ENCODE measurements at regions not wholly inside any gene's neighbourhood (a gene's known extent, or its start where the extent isn't known, plus 50 kb on each side); places are given as distances from the start of the nearest gene placed in this dataset.
"Not testable (repeated sequence)": the region's sequence is repeated elsewhere in the genome, so short reads cannot be mapped to it uniquely, and the experiment has no call there.

DNA sequence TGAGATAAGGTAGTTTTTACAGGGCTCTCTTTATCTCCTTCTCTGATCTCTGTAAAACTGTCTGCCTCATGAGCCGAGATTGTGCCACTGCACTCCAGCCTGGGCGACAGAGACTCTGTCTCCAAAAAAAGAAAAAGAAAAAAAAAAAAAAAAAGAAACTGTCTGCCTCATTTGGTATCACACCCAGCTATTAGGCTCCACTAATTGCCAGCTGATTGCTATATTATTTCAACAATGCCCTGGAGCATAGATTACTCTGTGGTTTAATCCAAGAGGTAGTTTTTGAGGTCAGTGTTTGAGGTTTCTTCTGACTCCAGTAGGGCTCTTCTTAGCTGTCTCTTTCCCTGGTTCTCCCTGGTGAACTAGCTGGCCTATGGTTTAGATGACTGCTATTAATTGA is 268.1 kb upstream of the PLPP4 start:
- no peak for DNase-seq (ENCODE audit: low read depth in 3 of 3, low spot score in 1 of 3)

DNA sequence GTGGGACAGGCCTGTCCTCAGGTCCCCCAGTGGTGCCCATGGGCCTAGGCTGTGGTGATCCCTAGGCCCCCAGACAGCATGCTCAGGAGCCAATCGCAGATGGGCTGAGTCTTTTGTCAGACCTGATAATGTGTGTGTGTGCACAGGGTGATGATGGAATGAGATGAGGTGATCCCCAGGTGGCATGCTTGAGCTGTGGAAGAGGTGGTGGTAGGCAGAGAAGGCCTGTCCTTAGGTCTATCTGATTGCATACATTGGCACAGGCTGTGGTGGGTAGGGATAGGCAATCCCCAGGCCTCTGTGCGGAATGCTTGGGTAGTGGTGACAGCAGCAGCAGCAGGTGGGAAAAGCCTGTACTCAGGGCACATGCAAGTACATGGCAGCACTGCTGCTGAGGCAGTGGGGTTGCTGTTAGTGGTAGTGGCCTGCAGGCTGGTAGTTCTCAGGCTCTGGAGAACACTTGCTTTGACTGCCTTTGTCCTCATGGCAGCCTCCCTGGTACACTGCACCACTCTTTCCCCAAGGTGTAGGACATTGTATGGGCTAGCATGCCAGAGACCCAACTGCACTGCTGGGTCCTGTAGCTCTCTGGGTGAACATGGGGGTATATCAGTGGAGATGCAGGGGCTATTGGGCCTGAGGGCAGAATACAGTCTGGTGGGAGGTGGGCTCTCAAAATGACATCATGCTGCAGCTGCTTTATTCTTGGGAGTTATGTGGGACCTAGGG is 260.9 kb upstream of the PLPP4 start:
- no peak for DNase-seq (ENCODE audit: low read depth in 3 of 3, low spot score in 1 of 3)

DNA sequence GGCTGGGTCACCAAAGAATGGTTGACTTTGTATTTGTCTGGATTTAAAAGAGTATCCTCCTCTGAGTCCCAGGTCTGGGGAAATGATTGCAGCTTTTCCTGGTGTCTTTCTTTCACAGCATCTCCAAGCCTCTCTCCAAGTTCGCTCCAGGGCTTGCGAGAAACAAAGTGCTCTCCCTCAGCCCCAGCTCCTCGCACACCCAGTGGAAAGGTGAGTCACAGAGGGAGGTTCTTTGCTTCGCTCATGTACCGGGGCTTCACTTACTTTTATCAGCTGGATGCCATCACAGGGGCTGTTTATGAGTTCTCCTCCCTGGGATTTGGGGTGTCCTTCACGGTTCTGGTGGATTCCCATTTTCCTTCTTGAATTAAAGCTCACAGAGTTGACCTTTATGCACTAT is 252.2 kb upstream of the PLPP4 start:
- DNase-seq (ENCODE audit: low read depth in 3 of 3, low spot score in 1 of 3): no peak

DNA sequence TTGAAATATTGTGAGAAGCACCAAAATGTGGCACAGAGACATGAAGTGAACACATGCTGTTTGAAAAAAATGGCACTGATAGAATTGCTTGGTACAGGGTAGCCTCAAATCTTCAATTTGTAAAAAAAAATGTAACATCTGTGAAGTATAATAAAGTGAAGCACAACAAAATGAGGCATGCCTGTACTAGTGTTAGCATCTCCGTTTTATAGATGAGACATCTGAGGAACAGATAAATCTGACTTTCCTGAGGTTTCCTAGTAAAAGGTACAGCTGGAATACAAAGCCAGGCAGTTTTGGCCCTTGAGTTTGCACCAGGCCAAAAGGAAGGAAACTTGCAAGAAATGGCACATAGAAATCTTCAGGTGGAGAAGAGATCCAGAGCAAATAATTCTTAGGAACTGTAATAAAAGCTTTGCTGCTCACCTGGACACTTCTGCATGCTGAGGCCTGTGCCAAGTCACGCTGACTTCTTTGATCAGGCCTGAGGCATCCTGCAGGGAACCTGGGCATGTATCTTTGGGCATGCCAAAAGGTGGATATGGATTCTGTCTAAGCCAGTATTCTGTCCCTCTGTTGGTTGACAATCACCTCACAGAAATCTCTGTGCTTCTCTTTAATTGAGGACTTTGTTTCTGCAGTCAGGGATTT is 251.5 kb upstream of the PLPP4 start:
- DNase-seq (ENCODE audit: low read depth in 3 of 3, low spot score in 1 of 3): no peak

DNA sequence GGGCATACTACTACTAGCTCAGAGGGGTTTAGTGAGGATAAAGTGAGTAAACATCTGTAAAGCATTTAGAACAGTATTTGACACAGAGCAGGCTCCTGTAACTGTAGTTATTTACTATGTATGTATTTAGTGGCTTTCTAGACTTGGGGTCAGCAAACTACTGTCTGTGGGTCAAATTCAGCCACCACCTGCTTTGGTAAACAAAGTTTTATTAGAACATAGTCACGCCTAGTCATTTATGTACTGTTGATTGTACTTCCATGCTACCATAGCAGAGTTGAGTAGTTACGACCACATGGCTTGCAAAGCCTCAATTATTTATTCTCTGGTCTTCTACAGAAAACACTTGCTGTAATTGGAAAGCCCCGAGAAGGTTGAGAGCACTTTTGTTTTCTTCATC is 248.5 kb upstream of the PLPP4 start:
- DNase-seq (ENCODE audit: low read depth in 3 of 3, low spot score in 1 of 3): no peak

DNA sequence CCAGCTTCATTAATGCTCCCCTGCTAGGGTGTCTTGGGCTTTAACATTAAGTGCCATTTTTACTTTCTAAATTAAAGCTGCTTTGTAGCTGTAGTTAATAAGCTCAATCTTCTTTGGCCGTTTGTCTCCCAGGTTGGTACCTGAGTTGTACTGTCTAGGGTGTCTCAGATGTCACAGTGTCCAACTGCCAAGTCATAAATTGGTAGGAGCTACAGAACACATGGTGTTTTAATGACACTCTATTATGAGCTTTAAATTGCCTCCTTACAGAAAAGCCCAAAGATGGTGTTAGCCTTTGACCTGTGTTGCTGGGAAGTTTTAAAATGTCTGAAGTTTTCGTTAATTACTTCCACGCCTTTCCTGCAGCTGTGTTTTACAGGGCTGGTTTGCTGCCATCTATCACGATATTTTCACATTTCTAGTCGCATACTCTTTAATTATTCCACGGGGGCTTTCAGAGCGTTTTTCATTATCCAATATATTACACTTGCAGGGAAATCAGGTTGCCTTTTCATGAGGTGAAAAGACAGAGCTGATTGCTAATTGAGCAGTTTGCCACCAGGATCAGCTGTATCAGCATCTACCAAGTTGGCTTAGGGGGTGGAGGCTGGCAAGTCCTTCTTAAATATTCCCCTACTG is 247.8 kb upstream of the PLPP4 start:
- no peak for DNase-seq (ENCODE audit: low read depth in 3 of 3, low spot score in 1 of 3)

DNA sequence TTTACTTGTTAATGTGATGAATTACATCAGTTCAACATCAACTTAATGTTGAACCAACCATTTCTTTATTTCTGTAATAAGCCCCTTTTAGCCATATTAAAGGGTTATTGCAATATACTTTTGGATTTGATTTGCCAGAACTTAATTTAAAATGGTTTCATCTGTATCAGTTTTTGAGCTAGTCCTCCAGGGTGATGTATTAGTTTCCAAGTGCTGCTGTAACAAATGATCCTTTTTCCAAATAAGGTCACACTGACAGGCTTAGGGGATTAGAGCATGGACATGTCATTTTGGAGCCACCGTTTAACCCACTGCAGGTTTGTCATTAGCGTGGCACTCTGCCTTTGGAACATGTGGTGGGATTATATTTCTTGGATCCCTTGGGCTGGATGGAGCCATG is 244.8 kb upstream of the PLPP4 start:
- no peak for DNase-seq (ENCODE audit: low read depth in 3 of 3, low spot score in 1 of 3)

DNA sequence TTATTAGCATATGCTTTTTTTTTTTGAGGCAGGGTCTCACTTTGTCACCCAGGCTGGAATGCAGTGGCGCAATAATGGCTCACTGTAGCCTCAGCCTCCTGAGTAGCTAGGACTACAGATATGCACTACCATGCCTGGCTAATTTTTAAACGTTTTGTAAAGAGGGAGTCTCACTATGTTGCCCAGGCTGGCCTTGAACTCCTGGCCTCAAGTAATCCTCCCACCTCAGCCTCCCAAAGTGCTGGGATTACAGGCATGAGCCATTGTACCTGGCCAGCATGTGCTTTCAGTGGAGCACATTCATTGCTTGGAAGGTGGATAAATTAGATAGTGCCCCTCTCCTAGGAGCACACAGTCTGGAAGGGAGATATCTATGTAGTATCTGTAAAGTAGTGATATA is 243.7 kb upstream of the PLPP4 start:
- DNase-seq (ENCODE audit: low read depth in 3 of 3, low spot score in 1 of 3): not testable (repeated sequence)

DNA sequence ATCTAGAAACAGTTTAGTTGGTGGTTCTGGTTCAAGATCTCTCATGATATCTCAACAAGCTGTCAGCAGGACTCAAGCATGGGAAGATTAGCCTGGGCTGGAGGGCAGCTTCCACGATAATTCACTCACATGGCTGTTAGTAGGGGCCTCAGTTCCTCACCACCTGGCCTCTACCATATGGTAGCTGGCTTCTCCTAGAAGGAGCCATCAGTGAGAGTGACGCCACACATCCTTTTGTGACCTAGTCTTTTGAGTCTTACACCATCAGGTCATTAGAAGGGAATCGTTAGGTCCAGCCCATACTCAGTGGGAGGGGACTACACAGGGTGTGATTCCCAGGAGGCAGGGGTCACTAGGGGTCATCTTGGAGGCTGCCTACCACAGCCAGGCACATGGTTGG is 239.3 kb upstream of the PLPP4 start:
- DNase-seq (ENCODE audit: low read depth in 3 of 3, low spot score in 1 of 3): no peak

DNA sequence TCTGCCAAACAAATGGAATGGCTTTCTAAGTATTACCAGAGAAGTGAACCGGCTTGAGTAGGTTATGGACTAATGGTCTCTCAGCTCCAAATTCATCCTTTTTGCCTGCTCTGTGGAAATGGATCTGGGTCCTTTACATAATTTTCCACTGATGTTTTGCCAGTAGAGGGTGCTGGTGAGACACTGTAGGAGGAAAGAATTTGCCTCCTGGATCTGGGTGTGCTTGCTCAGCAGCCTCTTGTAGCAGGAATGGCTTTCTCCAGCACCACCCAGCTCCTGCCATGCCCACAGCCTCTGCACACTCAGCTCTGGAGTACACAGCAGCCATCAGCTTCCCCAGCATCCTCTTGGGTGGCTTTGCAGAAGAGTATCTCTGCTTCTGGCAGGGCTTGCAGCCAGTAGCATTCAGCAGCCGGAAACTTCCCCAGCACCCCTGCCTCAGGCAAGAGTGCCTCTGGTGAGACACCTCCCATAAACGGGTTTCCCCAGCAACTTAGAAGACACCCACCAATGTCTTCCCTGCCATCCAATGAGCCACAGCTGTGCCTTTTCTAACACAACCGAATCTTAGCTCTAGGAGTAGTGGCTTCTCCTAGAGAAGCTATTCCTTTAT is 235.0 kb upstream of the PLPP4 start:
- DNase-seq (ENCODE audit: low read depth in 3 of 3, low spot score in 1 of 3): no peak

DNA sequence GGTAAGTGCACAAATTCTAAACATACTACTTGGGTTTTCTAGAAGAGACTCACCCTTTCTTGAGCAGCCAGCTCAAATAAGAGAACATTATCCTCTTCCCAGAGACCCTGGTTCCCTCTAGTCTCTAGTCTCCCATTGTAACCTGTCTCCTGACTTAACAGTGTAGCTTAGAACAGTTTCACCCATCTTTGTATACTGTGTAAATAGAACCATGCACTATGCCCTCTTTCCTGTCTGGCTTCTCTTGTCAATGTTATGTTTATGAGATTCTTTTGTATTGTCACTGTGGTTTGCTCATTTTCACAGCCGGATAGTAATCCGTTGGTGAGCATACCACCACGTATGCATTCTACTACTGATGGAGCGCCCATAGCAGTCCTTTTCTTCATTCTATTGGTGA is 227.4 kb upstream of the PLPP4 start:
- DNase-seq (ENCODE audit: low read depth in 3 of 3, low spot score in 1 of 3): no peak

DNA sequence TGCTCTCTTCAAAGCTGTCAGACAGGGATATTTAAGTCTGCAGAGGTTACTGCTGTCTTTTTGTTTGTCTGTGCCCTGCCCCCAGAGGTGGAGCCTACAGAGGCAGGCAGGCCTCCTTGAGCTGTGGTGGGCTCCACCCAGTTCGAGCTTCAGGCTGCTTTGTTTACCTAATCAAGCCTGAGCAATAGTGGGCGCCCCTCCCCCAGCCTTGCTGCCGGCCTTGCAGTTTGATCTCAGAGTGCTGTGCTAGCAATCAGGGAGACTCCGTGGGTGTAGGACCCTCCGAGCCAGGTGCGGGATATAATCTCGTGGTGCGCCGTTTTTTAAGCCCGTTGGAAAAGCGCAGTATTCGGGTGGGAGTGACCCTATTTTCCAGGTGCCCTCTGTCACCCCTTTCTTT is 217.3 kb upstream of the PLPP4 start:
- not testable (repeated sequence) for DNase-seq (ENCODE audit: low read depth in 3 of 3, low spot score in 1 of 3)

DNA sequence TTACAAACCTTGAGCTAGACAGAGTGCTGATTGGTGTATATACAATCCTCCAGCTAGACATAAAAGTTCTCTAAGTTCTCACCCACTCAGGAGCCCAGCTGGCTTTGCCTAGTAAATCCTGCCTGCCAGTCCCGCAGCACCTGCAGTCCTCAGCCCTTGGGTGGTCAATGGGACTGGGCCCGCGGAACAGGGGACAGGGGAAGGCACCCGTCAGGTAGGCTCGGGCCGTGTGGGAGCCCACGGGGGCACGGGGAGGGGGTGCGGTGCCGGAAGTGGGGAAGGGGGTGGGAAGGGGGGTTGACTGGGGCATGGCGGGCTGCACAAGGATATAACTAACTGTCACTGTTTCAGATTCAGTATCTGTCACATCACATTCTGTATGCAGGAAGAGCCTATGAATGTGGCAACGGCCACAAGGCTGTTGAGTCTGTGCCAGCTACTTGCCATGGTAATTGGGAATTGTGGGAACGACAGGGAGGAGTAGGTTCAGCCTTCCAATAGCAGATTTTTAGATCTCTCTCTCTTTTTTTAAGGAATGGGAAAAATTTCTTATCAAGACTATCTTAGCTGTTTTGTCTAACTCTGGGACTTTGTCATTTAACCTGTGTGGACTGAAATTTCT is 205.1 kb upstream of the PLPP4 start:
- DNase-seq (ENCODE audit: low read depth in 3 of 3, low spot score in 1 of 3): no peak

DNA sequence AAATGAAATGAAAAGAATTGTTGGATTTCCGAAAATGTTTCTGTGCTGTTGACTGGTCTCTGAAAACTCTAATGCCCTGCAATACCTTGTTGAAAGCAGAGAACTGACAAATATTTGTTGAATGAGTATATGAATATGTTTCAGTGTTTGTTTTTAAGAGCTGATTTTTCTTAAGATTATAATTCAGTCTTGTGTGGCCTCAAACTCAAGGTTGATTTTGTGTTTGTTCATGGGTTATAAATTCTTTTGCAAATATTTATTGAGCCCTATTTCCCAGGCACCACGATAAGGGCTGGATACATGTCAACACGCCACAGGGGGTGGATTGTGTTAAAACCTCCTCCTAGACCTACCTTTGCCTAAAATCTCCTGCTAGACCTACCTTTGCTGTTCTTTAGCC is 203.9 kb upstream of the PLPP4 start:
- no peak for DNase-seq (ENCODE audit: low read depth in 3 of 3, low spot score in 1 of 3)

DNA sequence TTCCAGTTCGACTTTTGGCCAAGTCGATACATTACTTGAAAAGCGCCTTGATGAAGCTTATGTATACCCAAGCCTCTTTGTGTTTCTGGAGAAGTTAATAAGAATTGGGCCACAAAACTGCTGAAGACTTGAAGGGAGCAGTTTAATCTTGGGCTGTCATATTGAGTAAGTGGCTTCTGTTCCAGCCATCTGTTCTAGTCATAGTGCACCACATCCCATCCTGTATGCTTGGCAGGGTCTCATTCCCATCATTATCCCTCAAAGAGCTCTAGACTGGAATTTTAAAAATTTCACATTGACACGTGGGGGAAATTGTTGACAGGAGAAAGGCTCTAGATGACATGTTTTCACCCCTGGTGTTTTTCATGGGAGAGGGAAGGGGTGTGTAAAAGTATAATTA is 196.6 kb upstream of the PLPP4 start:
- DNase-seq (ENCODE audit: low read depth in 3 of 3, low spot score in 1 of 3): no peak

DNA sequence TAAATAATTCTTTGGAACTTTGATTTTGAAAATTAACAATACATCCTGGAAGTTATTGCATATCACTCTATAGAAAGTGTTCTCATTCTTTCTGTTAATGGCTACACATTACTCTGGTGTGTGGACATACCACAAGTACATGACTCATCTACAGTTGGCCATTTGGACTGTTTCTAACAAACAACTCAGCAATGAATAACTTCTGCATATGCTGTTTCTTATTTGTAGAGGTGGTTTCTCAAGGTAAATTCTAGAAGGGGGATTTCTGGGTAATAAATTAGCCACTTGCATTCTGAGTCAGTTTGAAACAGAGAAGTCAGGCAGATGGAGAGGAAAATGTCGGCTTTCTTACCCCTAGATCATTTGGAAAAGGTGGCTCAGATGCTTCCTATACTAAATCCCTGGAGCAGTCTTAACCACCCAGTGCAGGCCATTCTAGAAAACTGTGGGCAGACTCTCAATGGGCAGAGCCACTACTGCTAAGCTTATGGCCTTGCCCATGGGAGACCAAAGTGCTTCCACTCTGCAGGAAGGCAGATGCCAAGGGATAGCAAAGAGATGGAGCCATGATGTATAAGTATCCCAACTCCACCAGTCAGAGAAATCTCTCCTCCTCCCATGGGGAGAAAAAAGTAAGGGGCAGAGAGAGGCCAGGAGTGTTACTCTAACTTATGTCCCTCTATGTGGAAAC is 194.0 kb upstream of the PLPP4 start:
- no peak for DNase-seq (ENCODE audit: low read depth in 3 of 3, low spot score in 1 of 3)

DNA sequence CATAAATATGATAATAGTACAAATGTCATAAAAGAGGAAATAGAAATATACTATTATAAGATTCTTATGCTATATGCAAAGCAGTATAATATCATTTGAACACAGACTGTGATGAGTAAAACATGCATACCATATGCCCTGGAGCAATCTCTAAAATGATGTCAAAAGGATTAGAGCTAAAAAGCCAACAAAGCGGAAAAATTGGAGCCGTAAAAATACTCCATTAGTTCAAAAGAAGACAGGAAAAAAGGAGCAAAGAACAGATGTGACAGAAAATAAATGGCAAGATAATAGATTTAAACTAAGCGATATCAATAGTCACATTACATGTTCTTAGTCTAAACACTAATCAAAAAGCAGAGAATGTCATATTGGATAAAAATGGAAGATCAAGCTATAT is 191.0 kb upstream of the PLPP4 start:
- DNase-seq (ENCODE audit: low read depth in 3 of 3, low spot score in 1 of 3): no peak

DNA sequence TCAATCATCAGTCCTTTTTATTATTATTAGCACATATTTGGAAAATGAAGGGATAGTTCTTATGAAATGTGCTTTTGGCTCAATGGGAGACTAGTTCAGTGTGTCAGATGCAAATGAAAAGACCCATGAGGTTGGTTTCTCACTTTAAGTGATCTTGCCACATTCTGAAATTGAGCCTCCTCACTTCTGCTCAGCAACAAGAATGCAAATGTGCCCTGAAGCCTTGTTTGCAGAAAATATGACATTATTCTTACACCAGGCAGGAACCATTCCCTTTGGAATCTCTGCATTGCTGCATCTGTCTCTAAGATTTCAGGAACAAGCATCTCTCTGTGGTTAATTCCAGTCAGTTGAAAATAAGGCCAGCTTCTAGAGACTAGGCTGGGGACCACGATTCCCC is 186.1 kb upstream of the PLPP4 start:
- no peak for DNase-seq (ENCODE audit: low read depth in 3 of 3, low spot score in 1 of 3)

DNA sequence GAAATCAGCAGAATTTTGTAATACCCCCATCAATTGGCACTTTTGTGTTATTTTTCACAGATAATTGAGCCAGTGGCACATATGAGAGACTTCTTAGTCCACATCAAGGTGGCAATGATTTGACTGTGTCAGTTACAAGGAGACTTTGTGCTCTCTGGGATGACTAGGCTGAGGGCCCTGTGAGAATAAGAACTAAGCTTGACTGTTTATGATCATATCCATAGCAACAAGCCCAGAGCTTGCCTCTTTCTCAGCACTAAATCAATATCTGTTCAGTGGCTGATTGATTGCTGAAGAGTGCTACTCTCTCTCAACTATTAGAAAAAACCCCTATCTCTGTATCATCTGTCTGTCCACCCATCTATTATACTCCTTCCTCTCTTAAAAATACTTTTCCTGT is 185.3 kb upstream of the PLPP4 start:
- DNase-seq (ENCODE audit: low read depth in 3 of 3, low spot score in 1 of 3): no peak

DNA sequence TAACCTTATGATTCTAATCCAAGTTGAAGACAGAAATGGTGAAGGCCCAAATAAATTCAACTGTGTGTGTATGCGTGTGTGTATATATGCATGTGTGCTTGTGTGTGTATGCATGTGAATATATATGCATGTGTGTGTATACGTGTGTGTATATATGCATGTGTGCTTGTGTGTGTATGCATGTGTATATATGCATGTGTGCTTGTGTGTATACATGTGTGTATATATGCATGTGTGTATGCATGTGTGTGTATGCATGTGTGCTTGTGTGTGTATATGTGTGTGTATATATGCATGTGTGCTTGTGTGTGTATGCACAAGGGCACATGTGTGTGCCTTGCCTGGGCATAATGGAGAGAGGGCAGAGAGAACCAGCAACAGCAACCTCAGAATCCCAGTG is 184.7 kb upstream of the PLPP4 start:
- DNase-seq (ENCODE audit: low read depth in 3 of 3, low spot score in 1 of 3): no peak

DNA sequence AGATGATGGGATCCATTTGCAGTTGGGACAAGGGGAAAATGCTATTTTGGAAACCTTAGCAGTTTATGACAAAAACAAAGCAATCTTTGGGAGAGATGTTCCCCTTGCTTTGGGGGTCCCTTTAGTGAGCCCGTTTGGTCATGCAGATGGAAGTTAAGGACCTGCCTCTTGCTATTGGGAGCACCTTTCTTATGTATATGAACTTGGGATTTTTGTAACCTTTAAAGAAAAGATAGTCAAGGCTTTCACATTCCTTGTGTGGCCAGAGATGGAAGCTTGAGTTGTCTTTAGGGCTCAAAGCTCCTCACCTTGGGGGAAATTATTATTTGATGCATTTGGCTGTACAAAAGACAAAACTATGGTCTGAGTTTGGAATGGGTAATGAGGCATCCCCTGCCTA is 179.0 kb upstream of the PLPP4 start:
- DNase-seq (ENCODE audit: low read depth in 3 of 3, low spot score in 1 of 3): no peak
